RWPE1 (cell line): ENCODE measurements at regions not wholly inside any gene's neighbourhood (a gene's known extent, or its start where the extent isn't known, plus 50 kb on each side); places are given as distances from the start of the nearest gene placed in this dataset.

Experiments used
- CTCF ChIA-PET: fragments of 350-600 bp; sonication (Branson Sonifier 250); formaldehyde crosslinking; extraction: SDS; loops from one replicate; lab custom pipeline; 2021; lab: Yijun Ruan, JAX
- POLR2A ChIA-PET: fragments of 400-600 bp; formaldehyde crosslinking; extraction: SDS; loops from one replicate; lab custom pipeline; 2020; ENCODE audit warnings: antibody characterized with exemption; ENCODE audit not compliant: low non-redundant PET; lab: Yijun Ruan, JAX
- DNase-seq: peaks from one replicate; pipeline ENCODE4 v3.0.0; 2012; ENCODE audit warnings: low spot score
- H3K27ac ChIP-seq: fragments of 450-650 bp; 2 replicates; pipeline ENCODE4 v1.5.1; 2017
- TF ChIP-seq, protein P1 (sequence below): fragments of 450-650 bp; conservative IDR thresholded peaks from 2 replicates; pipeline ENCODE4 v1.5.1; 2017; ENCODE audit warnings: low read depth, mild to moderate bottlenecking

DNA sequence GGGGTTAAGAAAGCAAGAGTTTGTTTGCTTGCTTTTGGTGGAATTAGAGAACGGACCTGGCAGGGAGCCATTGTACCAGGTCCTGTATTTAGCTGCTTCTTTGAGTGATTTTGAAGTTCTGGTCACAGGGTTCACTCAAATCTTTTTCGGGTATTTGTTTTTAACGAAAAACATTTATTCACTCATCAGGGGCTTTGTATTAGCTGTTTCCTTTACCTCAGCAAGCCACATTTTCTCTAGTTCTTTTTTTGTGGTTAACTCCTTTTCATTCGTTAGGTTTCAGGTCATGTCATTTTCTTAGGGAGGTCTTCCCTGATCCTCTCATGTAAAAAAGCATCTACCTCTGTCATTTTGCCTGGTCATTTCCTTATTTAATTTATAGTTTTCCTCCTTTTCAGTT is 1502.2 kb downstream of the GRIK2 start:
- no peak overlapping the region for H3K27ac ChIP-seq
- no peak for DNase-seq
- POLR2A ChIA-PET: no interaction called here
- CTCF ChIA-PET: no interaction called here
- TF ChIP-seq, protein P1, sequence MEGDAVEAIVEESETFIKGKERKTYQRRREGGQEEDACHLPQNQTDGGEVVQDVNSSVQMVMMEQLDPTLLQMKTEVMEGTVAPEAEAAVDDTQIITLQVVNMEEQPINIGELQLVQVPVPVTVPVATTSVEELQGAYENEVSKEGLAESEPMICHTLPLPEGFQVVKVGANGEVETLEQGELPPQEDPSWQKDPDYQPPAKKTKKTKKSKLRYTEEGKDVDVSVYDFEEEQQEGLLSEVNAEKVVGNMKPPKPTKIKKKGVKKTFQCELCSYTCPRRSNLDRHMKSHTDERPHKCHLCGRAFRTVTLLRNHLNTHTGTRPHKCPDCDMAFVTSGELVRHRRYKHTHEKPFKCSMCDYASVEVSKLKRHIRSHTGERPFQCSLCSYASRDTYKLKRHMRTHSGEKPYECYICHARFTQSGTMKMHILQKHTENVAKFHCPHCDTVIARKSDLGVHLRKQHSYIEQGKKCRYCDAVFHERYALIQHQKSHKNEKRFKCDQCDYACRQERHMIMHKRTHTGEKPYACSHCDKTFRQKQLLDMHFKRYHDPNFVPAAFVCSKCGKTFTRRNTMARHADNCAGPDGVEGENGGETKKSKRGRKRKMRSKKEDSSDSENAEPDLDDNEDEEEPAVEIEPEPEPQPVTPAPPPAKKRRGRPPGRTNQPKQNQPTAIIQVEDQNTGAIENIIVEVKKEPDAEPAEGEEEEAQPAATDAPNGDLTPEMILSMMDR: no peak

DNA sequence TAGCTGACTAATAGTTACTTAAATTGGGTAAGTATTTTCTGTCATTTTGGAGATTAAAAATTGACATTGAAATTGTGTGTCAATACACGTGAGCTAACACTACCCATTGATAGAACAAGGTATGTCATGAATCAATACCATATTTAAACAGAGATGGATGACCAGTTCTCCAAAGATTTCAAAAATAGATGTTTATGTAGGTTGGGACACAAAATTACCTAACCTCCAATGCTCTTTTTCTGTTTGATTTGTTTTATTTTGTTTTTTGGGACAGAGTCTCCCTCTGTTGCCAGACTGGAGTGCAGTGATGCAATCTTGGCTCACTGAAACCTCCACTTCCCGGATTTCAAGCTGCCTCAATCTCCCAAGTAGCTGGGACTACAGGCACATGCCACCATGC is 1491.7 kb downstream of the GRIK2 start:
- H3K27ac ChIP-seq: no peak overlapping the region
- no peak for DNase-seq
- POLR2A ChIA-PET: no interaction called here
- TF ChIP-seq, protein P1: no peak
- CTCF ChIA-PET: no interaction called here

DNA sequence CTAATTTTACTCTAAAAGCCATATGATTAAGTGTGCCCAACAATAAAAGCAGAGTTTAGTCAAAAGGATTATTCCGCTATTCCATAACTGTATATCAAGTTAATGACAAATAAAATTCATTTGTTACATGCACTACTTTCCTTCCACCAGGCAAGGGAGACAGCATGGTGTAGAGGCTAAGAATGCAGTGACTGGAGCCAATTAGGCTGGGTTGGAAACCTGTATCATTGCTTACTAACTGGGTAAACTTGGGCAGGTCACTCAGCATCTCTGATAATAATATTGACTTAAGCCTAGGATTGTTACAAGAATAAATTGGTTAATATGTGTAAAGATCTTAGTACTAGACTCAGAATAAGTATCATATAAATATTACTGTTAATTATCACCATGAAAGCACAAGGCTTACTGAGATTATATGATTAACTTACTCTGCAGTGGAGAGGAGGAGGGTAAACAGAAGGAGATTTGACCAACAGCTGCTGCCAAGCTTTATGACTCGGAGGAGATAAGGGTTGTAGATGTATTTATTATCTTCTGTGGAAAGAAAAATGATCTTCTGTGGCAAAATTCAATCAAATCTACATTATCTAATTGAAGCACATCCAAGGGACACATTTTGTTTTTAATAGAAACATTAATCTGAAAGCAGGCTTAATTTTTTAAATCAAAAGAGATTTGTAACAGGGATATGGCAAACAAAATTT is 1459.9 kb downstream of the GRIK2 start:
- H3K27ac ChIP-seq: no peak overlapping the region
- POLR2A ChIA-PET: no interaction called here
- no peak for DNase-seq
- TF ChIP-seq, protein P1: no peak
- CTCF ChIA-PET: no interaction called here

DNA sequence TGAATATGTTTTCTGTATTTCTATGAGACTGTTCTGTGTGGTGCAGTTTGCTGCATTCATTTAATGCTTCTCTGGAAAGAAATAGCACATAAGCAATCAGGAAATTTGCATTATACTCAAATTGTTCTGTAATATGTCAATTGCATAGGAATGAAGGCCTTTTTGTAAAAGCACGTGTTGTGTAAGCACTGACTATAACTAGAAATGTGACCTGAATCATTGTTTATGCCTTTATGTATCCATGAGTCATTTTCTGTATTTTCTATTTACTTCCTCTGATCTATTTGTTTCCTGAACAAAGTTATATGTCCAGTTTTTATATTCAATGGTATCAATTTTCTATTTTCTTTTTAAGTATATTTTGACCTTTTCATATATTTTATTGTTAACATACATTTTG is 1455.3 kb downstream of the GRIK2 start:
- H3K27ac ChIP-seq: no peak overlapping the region
- ChIA-PET CTCF (interaction anchor here (0.7 kb wide), 1 partner anchor 1759 kb away, joined by 3 read pairs; no protein-coding TSS in a partner anchor), POLR2A (no interaction called here)
- DNase-seq: no peak
- TF ChIP-seq, protein P1: no peak

DNA sequence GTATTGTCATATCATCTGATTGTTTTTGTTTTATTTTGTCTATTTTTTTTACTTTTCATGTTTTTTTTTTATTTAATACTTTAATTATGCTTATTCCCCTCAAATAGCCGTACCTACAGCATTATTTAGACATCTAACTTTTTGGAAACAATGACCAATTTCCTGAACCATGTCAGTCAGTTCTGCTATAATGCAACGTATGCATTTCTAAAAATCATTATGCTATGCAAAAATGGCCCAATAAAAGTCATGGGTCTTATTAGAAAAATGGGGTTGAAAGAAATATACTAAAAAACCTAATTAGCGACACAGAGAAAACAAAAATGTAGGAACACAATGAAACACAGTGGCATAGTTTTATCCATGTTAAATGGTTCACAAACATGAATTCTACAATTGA is 1454.7 kb downstream of the GRIK2 start:
- no peak for DNase-seq
- no peak overlapping the region for H3K27ac ChIP-seq
- TF ChIP-seq, protein P1: no peak
- CTCF ChIA-PET: no interaction called here
- POLR2A ChIA-PET: no interaction called here

DNA sequence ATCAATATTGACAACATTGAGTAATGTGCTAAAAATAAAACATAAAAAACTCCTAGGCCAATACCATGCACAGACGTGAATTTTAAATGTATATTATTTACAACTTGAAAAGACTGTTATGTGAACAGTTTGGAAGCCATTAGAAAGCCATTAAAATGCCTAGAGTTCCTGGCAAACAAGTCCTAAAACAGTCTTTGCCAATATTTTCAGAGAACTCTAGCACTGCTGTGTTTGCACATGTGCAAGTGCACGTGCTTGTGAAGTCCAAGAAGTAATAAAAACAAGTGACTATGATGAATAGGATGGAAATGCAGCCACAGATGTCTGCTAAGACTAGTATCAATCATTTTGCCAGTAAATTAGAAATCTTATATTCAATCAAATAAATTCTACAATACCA is 1447.6 kb downstream of the GRIK2 start:
- DNase-seq: no peak
- ChIA-PET POLR2A (no interaction called here), CTCF (no interaction called here)
- TF ChIP-seq, protein P1: no peak
- H3K27ac ChIP-seq: no peak overlapping the region
